GM19239 (cell line): ENCODE measurements at regions not wholly inside any gene's neighbourhood (a gene's known extent, or its start where the extent isn't known, plus 50 kb on each side); places are given as distances from the start of the nearest gene placed in this dataset.
A peak's percentile ranks its signal among the peaks of the same experiment; 100 is the strongest.

Source experiments
- DNase-seq: peaks from one replicate; pipeline ENCODE4 v3.0.0; 2011; ENCODE audit warnings: low spot score; ENCODE audit not compliant: insufficient read length
- FAIRE-seq: peaks from 2 replicates; lab custom pipeline; 2011; peaks lifted over from hg19 to GRCh38; lab: Jason Lieb, UNC

DNA sequence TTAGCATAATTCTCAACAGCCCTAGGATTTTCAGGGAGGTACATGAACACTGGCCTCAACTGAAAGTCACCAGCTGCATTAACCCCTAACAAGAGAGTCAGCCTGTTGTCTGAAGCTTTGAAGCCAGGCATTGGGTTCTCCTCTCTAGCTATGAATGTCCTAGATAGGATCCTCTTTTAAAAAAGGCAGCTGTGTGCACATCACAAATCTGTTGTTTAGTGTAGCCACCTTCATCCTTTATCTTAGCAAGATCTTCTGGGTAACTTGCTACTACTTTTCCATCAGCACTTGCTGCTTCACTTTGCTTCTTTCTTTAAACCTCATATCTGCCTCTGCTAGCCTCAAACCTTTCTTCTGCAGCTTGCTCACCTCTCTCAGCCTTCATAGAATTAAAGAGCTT is 1692.1 kb downstream of the EFNB2 start:
- DNase-seq = no peak
- FAIRE-seq = no peak

DNA sequence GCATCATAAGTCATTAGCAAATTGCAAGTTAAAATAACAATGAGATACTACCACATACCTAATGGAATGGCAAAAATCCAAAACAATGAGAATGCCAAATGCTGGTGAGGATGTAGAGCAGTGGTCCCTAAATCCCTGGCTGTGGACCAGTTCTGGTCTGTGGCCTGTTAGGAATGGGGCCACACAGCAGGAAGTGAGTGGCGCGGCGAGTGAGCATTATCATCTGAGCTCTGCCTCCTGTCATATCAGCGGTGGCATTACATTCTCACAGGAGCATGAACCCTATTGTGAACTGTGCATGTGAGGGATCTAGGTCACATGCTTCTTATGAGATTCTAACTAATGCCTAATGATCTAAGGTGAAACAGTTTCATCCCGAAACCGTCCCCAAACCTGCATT is 1694.4 kb downstream of the EFNB2 start:
- DNase-seq = no peak
- no peak for FAIRE-seq

DNA sequence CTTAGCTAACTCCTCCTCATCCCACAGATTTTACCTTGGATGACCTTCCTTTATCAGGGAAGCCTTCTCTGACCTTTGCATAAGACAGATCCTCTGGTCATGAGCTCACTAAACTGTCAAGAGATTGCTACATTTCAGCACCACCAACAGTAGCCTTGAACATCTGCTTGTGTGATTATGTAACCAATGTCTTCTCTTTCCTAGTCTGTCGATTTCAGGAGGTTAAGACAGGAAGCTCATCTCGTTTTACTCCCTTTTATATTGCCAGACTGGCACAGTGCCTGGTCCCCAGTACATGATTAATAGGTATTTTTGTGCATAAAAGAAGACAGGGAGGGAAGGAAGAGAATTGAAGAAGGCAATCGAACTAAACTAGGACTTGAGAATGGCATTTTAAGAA is 1697.7 kb downstream of the EFNB2 start:
- DNase-seq (no peak), FAIRE-seq (no peak)

DNA sequence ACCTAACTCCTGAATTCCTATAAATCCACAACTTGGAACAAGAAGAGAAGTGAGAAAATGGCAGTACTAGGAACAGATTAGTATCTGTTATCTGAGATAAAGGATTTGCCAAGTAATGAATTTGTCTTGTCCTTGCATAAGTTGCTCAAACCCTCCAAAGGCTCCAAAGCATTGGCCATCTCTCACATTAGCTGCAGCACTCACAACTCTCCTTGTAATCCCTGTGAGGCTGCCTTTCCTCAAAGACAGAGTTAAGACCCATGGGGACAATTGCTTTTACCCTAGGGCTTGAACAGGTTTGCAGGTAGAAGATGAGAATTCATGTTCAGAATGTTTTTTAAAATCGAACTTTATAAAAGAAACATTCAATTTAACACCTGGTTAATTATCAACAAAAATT is 1702.2 kb downstream of the EFNB2 start:
- FAIRE-seq = no peak

DNA sequence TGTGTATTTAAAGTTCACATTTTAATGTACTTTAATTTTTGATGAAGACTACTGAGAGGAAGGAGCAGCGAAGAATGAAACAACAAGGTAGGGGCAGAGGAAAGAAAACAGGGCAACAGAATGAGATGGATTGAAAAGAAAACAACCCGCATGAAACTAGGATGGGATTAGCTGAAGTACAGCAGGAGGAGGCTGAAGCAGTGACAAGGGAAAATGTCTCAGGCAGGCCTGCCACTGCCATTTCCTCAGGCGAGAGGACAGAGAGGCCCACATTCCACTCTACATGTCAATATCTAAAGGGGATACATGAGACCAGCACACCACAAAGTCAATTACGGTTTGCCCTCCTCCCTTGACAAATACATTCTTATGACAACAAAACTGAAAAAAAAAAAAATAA is 1703.2 kb downstream of the EFNB2 start:
- FAIRE-seq (no peak), DNase-seq (no peak)

More for the DNA sequence above, 1702.2 kb downstream of the EFNB2 start:
- no peak for DNase-seq

DNA sequence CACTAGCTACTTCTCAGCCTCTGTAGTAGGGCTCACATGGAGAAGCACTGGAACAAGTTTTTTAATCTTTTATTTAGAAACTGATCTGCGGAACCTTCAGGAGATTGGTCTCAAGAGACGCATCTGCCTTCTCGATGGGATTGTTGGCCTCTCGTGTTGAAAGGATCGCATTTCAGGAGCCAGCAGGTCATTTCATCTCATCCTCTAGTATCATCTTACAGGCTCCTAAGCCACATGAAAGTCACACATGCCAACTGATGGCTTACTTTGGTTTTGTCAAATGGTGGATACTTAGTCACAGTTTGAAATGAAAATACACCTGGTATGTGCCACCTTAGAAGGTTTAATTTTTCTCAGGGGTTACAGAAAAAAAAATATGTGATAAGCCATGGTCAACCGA is 1703.6 kb downstream of the EFNB2 start:
- FAIRE-seq = no peak
- no peak for DNase-seq

DNA sequence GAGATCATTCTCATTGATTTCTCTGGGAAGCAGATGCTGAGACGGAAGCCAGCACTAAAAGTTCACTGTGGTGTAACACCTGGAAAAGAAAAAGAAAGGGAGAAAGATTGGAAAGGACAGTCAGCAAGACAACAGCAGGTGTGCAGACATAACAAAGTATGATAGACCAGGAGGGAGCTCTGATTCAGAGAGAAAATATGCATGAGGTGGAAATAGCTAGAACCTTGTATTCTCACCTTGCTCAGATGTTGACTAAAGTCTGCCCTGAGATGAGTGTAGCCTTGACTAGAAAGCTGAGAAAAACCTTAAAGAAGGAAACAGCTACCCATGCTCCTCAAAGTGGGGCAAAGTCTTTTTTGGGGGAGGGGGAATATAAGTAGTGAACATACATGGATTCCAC is 1711.8 kb downstream of the EFNB2 start:
- no peak for DNase-seq
- FAIRE-seq = no peak

DNA sequence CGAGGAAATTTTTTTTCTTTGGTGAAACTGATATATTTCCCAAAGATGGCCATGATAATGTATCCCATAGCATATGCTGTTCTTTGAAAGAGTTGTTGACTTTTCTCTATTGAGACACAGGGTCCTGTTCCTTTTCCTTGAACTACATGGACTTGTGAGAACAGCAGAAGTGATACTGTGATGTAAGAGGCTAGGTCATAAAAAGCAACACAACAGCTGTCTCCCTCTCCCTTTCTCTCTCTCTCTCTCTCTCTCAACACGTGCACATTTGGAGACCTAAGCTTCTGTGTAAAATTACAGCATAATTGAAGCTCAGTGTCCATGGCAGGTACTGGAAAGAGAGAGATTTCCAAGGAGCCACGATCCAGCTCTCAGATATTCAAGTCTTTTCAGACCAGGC is 1712.4 kb downstream of the EFNB2 start:
- FAIRE-seq (no peak), DNase-seq (no peak)

DNA sequence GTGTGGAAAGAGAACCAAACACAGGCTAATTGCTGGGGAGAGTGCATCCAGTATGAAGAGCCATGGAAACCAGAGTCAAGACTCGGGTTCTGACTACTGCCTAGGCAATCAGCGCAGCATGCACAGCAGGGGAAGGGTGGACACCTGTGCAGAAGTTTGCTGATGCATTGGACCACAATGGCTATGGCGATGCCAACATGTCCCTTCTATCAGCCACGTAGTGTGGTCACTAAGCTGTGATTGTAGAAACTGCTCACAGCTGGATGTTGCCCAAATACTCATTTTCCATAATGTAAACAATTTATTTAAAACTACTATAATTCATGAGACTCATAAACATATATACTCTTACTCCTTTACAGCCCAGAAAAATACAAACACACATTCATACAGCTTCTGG is 1718.2 kb downstream of the EFNB2 start:
- no peak for FAIRE-seq
- no peak for DNase-seq

DNA sequence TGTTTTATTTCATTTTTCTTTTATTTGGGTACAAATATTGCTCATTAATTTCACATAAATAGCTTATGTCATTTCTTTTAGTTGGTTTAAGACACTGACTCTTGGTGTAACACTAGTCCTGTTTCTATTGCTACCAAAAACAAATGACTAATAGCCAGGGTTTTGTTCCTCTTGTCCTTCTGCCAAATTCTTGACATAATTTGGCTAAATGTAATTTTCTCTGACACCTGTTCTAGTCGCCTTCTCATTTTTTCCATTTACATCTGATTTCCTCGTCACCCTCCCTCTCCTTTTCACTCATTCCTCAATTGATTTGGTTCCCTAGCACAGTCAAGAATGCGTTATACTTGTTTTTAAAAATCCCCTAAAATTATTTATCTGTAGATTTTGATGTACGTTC is 1718.7 kb downstream of the EFNB2 start:
- DNase-seq (no peak), FAIRE-seq (no peak)

DNA sequence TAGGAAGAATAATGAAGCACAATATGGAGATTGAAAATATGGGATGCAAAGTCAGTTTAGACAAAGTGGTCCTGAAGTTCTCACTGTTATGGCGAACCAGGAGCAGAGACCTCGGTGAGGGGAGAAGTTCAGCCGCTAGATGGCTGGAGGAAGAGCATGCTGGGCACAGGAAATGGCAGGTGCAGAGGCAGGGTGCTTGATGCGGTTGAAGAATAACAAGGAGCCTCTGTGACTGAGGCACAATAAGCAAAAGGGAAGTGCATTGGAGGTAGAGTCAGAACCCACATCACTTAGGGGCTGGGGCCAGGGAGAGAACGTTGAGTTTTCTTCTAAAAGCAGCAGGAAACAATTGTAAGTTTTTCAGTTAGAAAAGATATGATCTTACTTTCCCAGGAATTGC is 1725.2 kb downstream of the EFNB2 start:
- DNase-seq = no peak
- FAIRE-seq = no peak

DNA sequence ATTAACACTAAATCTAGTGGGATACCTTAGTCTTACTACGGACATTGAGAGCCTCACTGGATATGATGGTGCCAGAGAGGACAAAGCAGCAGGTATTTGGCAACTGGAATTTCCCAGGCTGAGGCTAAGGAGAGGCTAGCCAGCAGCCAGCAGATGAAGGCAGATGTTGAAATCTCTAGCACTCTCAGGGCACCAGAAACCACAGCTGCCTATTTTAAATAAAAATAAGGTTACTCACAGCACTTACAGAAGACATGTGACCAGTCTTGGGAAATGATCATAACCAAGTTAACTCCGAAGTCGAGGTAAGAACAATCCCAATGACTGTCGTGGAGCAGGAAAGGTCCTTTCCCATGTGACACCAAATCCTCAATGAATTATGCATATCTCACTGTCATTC is 1726.0 kb downstream of the EFNB2 start:
- no peak for FAIRE-seq
- DNase-seq = no peak

DNA sequence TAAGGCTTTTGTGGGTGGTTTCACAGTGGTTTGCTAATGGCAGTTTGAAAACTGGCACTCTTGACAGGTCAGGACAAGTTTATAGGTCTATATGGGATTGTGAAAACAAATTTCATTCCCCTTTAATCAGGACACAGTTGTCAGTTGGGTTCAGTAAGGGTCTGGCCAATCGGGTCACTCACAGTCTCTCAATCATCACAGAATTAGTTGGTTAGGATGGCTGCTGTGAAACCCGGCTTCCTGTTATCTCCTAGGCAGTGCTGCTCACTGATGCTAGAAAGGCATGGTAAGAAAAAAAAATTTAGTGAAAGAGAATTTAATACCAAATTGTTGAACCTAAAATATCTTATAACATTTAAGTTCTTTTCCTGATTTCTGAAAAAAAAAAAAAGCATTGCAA is 1730.1 kb downstream of the EFNB2 start:
- FAIRE-seq (no peak), DNase-seq (no peak)

DNA sequence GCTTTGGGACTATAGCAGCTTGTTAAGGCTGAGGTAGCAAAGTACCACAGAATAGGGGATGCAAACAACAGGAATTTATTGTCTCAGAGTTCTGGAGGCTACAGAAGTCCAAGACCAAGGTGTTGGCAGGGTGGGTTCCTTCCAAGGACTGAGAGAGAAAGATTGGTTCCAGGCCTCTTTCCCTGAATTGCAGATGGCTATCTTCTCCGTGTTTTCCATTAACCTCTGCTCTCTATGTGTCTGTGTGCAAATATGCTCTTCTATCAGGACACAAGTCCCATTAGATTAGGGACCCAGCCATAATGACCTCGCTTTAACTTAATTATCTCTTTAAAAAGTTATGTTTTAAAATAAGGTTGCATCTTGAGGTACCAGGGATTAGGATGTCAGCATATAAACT is 1732.9 kb upstream of the SLC10A2 start:
- FAIRE-seq (no peak), DNase-seq (no peak)

DNA sequence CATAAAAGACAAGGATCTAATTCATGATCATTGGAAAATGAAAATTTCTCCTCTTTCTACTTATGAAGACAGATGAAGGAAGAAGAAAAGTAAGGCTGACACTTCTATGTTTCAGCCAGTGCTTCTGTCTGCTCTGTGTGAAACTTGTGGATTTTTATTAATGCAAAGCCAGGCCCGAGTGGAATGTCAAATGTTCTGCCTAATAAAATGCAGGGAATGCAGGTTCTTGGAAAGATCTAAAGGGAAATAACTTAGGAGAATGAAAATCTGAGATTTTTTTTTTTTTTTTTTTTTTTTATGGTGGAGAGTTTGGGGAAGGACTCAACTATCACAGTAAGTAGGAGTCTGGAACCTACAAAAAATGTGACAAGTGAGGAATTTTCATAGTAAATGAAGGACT is 1732.3 kb upstream of the SLC10A2 start:
- no peak for DNase-seq
- FAIRE-seq = no peak

DNA sequence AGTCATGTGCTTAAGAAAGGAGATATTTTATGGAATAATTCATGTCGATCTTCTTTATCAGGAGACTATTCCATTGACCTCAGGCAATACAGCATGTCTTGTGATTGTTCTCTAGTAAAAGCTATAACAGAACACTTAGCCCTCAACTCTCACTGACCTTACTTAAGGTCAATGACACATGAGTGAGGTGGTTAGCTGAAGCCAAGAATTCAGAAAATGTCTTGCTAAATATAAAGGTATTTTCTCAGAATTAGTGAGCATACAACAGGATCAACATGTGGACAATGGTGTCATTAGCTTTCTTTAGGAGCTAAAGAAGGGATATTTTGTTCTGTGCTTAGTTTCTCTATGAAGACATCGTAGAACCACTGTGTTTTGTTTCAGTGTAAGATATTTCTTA is 1730.4 kb upstream of the SLC10A2 start:
- no peak for FAIRE-seq
- no peak for DNase-seq

DNA sequence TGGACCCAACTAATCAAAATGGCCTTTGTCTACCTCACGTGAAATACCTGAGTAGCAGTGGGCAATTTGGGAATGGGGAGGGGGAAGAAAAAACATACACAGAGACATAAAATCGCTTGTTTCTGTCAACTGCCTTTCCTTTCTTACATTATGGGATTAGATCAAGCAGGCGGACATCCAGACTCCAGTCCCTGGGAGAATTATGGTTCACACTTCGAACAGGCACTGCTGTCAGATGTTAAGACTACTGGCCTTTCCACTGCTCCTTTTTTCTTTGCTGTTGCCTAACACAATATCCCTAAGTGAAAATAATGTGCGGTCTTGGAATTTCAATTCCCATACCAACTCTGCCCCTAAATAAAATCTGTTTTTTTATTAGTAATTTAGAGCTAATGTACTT is 1719.7 kb upstream of the SLC10A2 start:
- DNase-seq (no peak), FAIRE-seq (no peak)

DNA sequence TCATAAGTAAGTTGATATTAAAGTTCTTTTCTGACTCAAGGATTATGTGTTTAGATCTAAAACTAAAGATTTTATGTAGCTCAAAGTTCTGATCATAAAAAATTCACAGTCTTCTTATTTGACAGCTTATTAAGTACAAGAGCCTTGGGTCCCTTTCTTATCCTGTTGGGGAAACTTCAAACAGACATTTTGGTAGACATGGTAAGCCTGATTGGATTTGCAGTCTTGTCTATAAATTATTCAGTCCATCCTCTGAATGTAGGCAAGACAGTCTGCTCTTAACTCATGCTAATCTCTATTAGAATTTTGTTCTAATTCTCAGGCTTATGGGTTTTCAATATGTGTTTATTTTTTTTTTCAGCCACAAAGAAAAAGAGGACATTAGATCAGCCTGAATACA is 1718.7 kb upstream of the SLC10A2 start:
- FAIRE-seq (no peak), DNase-seq (no peak)

DNA sequence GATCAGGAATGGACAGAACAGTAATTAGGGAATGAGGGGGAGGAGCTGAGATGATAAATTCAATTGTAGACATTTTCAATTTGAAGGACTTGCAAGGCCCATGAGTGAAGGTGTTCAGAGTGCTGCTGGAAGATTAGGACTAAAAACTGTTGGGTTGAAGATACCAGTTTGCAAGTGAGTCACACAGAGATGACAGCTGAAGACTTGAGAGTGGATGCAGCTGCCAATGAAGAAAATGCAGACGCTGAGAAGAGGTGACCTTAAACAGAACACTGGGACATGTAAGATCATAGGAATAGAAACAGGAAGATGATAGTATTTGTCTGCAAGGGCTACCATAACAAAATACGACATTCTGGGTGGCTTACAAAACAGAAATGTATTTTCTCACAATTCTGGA is 1716.5 kb upstream of the SLC10A2 start:
- no peak for DNase-seq
- no peak for FAIRE-seq

DNA sequence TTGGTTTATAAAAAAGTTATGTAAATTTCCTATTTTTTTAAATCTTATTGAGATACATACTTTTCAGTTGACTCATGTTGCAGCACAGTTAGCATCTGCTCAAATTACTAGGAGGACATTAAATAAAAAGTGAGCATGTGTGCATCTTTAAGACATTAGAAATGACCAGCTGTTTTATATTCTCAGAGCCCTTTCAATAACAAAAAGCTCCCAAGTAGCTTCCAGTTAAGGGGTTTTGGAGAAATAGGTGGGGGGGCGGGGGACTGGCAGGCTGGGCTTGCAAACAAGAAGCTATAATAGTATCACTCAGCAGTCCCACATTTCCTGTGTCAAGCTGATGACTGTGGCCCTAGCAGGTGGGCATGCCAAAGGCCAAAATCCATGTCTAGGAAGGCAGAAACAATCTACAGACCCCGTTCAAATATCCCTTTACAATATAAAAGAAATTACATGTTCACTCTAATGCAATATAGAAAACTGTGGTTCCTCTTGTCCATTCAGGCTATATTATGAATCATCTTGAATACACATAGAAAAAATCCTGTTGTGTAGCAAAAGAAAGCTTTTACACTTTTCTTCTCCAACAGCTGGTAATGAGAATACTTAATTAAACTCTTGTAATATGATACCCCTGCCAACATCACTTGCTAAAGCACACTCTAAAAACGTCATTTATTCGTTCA is 1713.2 kb upstream of the SLC10A2 start:
- no peak for FAIRE-seq

DNA sequence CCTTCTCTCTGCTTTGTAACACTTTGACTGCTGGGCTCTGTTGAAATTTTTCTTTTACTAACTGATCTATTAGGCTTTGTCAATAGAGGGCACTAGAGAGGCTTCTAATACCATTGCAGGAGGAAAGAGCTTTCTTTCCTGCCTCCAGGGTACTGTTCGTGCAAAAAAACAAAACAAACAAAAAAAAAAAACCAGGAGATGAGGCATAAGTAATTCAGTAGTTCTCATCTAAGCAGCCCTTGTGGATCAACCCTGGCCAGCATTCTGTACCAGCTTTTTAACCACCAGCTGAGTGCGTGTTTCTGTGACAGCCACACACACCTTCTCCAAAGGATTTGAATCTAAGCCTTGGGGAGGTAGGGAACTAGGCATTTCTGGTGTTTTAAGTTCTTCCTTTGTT is 1707.6 kb upstream of the SLC10A2 start:
- peak; percentile 28 for FAIRE-seq
- DNase-seq = peak; percentile 1

More for the DNA sequence above, 1713.2 kb upstream of the SLC10A2 start:
- DNase-seq = no peak

DNA sequence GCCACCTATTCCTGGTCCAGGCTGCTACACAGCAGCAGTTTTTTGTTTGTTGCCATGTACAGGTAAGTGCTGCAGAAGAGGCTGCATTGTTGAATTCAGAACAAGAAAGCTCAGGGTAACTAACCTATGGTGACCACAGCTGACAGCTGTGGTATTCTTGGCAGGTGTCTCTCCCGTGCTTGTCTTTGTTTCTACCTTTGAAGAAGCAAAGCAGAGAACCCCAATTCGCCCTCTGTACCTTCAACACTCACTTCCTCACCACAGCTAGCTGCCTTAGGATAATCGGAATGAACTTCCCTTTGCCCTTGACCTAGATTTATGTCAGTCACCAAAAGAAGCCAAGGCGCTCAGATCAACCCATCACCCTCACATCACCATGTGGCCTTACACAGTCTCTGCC is 1703.3 kb upstream of the SLC10A2 start:
- no peak for FAIRE-seq
- DNase-seq = no peak

DNA sequence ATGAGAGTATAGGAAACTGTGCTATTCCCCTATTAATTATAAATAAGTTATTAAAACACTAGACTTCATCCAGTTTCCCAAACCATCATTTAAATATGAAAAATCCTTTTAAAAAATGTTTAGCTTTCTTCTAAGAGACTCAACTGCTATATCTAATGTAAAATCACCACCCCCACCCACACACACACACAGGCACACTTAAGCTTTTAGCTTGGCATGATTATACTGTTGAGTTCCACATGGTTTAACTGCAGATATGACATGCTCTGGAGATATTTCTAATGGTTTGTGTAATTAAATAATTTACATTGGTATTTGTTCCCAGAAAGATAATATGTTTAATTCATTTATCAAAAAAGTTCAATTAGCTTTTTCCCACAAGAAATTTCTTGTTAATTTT is 1700.1 kb upstream of the SLC10A2 start:
- DNase-seq (no peak), FAIRE-seq (no peak)
